ENCODE measurements at regions not wholly inside any gene's neighbourhood (a gene's known extent, or its start where the extent isn't known, plus 50 kb on each side); places are given as distances from the start of the nearest gene placed in this dataset.

DNA sequence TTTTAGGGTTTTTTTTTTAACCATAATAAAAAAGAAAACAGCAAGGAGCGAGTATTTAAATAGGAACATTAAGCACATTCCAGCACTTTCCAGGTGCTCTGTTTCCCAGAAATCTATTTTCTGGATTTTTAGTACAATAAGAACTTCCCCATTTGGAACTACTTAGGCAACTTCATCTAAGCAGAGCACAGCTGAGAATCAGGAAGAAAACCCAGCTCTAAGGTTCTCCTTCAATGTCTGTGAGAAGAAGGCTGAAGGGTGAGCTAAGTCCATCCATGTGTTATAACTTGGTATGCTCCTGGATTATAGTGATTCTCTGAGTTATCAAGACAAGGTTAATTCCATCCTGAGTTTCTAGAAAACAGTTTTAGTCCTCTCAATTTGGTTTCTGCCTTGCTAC is 181.9 kb downstream of the CYP26A1 start:
- no peak for DNase-seq (ENCODE audit: low read depth)
- no peak overlapping the region for H3K4me3 ChIP-seq (ENCODE audit: low read depth, low read length)
- TF ChIP-seq, protein P1, sequence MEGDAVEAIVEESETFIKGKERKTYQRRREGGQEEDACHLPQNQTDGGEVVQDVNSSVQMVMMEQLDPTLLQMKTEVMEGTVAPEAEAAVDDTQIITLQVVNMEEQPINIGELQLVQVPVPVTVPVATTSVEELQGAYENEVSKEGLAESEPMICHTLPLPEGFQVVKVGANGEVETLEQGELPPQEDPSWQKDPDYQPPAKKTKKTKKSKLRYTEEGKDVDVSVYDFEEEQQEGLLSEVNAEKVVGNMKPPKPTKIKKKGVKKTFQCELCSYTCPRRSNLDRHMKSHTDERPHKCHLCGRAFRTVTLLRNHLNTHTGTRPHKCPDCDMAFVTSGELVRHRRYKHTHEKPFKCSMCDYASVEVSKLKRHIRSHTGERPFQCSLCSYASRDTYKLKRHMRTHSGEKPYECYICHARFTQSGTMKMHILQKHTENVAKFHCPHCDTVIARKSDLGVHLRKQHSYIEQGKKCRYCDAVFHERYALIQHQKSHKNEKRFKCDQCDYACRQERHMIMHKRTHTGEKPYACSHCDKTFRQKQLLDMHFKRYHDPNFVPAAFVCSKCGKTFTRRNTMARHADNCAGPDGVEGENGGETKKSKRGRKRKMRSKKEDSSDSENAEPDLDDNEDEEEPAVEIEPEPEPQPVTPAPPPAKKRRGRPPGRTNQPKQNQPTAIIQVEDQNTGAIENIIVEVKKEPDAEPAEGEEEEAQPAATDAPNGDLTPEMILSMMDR (IDR thresholded peaks at IDR 0.05; ENCODE audit: insufficient read depth, low read depth, low read length, missing control alignments), result no peak
